Stomach (tissue), 4 donors: ENCODE measurements at regions not wholly inside any gene's neighbourhood (a gene's known extent, or its start where the extent isn't known, plus 50 kb on each side); places are given as distances from the start of the nearest gene placed in this dataset.

Source experiments
- CTCF ChIP-seq, 7 experiments: fragments of 450-650 bp in 4 of 7; fragments of 200-600 bp in 3 of 7; sonication (generic) in 3 of 7; IDR thresholded peaks; one replicate each; pipeline ENCODE4 v1.5.1; 2016 to 2019; ENCODE audit warnings: antibody characterized with exemption in 7 of 7, control low read depth in 2 of 7, mild to moderate bottlenecking in 1 of 7
- POLR2A ChIP-seq, 4 donors: fragments of 450-650 bp; IDR thresholded peaks; one replicate each; pipeline ENCODE4 v1.6.1; 2016; ENCODE audit warnings: antibody characterized with exemption in 4 of 4, control low read depth in 2 of 4, mild to moderate bottlenecking in 1 of 4, moderate library complexity in 1 of 4

- TF ChIP-seq POLR2A (IDR thresholded peaks at IDR 0.05) = no peak
- no peak for TF ChIP-seq CTCF (IDR thresholded peaks at IDR 0.05)
These were observed 52.9 kb upstream of the DIPK1A start for GRCh38 chr1:93014168-93014567.
